ENCODE measurements at regions not wholly inside any gene's neighbourhood (a gene's known extent, or its start where the extent isn't known, plus 50 kb on each side); places are given as distances from the start of the nearest gene placed in this dataset.

- no peaks in the 10 kb centered on the region for H3K9me2 ChIP-seq (ENCODE audit: insufficient read depth, low read length)
- intact Hi-C loops (cut with micrococcal nuclease; ENCODE audit: unreplicated experiment), result no loop called here
- no peak for DNase-seq (ENCODE audit: low spot score)
- no peaks in the 10 kb centered on the region for H3K79me2 ChIP-seq (ENCODE audit: insufficient read depth, low read depth, low read length)
- no peaks in the 10 kb centered on the region for H4K20me1 ChIP-seq (ENCODE audit: insufficient read depth, low read length)
- H3K4me2 ChIP-seq (ENCODE audit: low read length), result no peak overlapping the region
- no peaks in the 10 kb centered on the region for H3K36me3 ChIP-seq (ENCODE audit: insufficient read depth, low read length)
- H3K4me1 ChIP-seq (ENCODE audit: insufficient read depth, low read length, poor library complexity, severe bottlenecking), result no peaks in the 10 kb centered on the region
- H3K9me3 ChIP-seq (ENCODE audit: low read length), result no peaks in the 10 kb centered on the region
- BruUV-seq (replicated peaks), result no TSS peak
- TF ChIP-seq EZH2phosphoT487 (IDR thresholded peaks at IDR 0.05; ENCODE audit: borderline replicate concordance, low read depth, low read length), result no peak
- TF ChIP-seq CTCF (conservative IDR thresholded peaks at IDR 0.05; ENCODE audit: low read length), result no peak
- POLR2A ChIA-PET, result no interaction called here
- H2AFZ ChIP-seq (ENCODE audit: low read length), result peak overlapping the region; percentile 6; the same call in 1 of the 2 replicates
- CTCF ChIA-PET (ENCODE audit: unreplicated experiment), result no interaction called here
- no peak overlapping the region for H3K4me3 ChIP-seq (ENCODE audit: low read depth, low read length, poor library complexity, severe bottlenecking)
- H3K27ac ChIP-seq (ENCODE audit: low read depth, low read length, poor library complexity, severe bottlenecking), result no peak overlapping the region
Observed at GRCh38 chr20:8073024-8073832, 53.7 kb upstream of the TMX4 start.

- Histone ChIP-seq H3K4me3 (ENCODE audit: low read depth, low read length, poor library complexity, severe bottlenecking) (no peak overlapping the region), H3K27ac (ENCODE audit: low read depth, low read length, poor library complexity, severe bottlenecking) (no peak overlapping the region), H3K36me3 (ENCODE audit: insufficient read depth, low read length) (no peaks in the 10 kb centered on the region), H3K79me2 (ENCODE audit: insufficient read depth, low read depth, low read length) (no peaks in the 10 kb centered on the region), H3K4me1 (ENCODE audit: insufficient read depth, low read length, poor library complexity, severe bottlenecking) (no peaks in the 10 kb centered on the region), H3K4me2 (ENCODE audit: low read length) (no peak overlapping the region), H3K9me3 (ENCODE audit: low read length) (no peaks in the 10 kb centered on the region), H4K20me1 (ENCODE audit: insufficient read depth, low read length) (no peaks in the 10 kb centered on the region), H3K9me2 (ENCODE audit: insufficient read depth, low read length) (no peaks in the 10 kb centered on the region), H2AFZ (ENCODE audit: low read length) (no peak overlapping the region)
- BruUV-seq (replicated peaks), result no TSS peak
- CTCF ChIA-PET (ENCODE audit: unreplicated experiment), result no interaction called here
- intact Hi-C loops (cut with micrococcal nuclease; ENCODE audit: unreplicated experiment), result no loop called here
- no peak for DNase-seq (ENCODE audit: low spot score)
- POLR2A ChIA-PET, result no interaction called here
- no peak for TF ChIP-seq EZH2phosphoT487 (IDR thresholded peaks at IDR 0.05; ENCODE audit: borderline replicate concordance, low read depth, low read length)
- no peak for TF ChIP-seq CTCF (conservative IDR thresholded peaks at IDR 0.05; ENCODE audit: low read length)
Observed at GRCh38 chr20:8074931-8075330, 55.4 kb upstream of the TMX4 start.

Data from OCI-LY7 (cell line).